ENCODE measurements at regions not wholly inside any gene's neighbourhood (a gene's known extent, or its start where the extent isn't known, plus 50 kb on each side); places are given as distances from the start of the nearest gene placed in this dataset.

- H3K14ac ChIP-seq (ENCODE audit: insufficient read depth, low read length): no peak overlapping the region
These were observed 174.1 kb upstream of the ADAMTS3 start for GRCh38 chr4:72743078-72743477.

More at GRCh38 chr4:72743078-72743477, 174.1 kb upstream of the ADAMTS3 start:
- Histone ChIP-seq H4K5ac (ENCODE audit: insufficient read length, low read depth, low read length) (no peak overlapping the region), H3K79me1 (ENCODE audit: insufficient read depth, low read depth, low read length, poor library complexity, severe bottlenecking) (no peaks in the 10 kb centered on the region), H2BK120ac (ENCODE audit: low read depth, low read length, poor library complexity, severe bottlenecking) (no peak overlapping the region), H3K27ac (ENCODE audit: insufficient read length, low read depth, low read length) (no peak overlapping the region), H3K56ac (ENCODE audit: insufficient read length, low read depth, low read length) (no peak overlapping the region), H3K9me3 (ENCODE audit: control insufficient read depth, low read depth, low read length) (no peaks in the 10 kb centered on the region), H2AFZ (ENCODE audit: low read length) (no peak overlapping the region), H3K4me2 (ENCODE audit: insufficient read depth, insufficient read length, low read length) (no peak overlapping the region), H3K9ac (ENCODE audit: extremely low read depth, insufficient read length, low read length) (no peak overlapping the region), H4K91ac (ENCODE audit: insufficient read length, low read depth, low read length) (no peak overlapping the region), H3K18ac (ENCODE audit: insufficient read length, low read depth, low read length) (no peak overlapping the region), H2BK20ac (ENCODE audit: low read depth, low read length, poor library complexity, severe bottlenecking) (no peak overlapping the region), H3K23ac (ENCODE audit: insufficient read length, low read depth, low read length) (no peak overlapping the region), H3K4ac (ENCODE audit: low read depth, low read length) (no peak overlapping the region), H2AK5ac (ENCODE audit: insufficient read length, low read length) (no peak overlapping the region), H4K20me1 (ENCODE audit: control insufficient read depth, insufficient read depth, insufficient read length) (no peaks in the 10 kb centered on the region), H3K27me3 (ENCODE audit: insufficient read depth, low read length) (no peaks in the 10 kb centered on the region), H2BK15ac (ENCODE audit: low read depth, low read length) (no peak overlapping the region), H3T11ph (ENCODE audit: low read length) (no peak overlapping the region), H2BK12ac (ENCODE audit: insufficient read length, low read depth, low read length) (no peak overlapping the region), H3K23me2 (ENCODE audit: insufficient read length, low read depth, low read length, poor library complexity, severe bottlenecking) (no peaks in the 10 kb centered on the region), H3K4me1 (ENCODE audit: insufficient read depth, low read length) (no peaks in the 10 kb centered on the region), H3K79me2 (ENCODE audit: insufficient read depth, low read length) (no peaks in the 10 kb centered on the region), H2BK5ac (ENCODE audit: insufficient read length, low read length) (no peak overlapping the region), H4K8ac (replicated peaks; ENCODE audit: insufficient read length, low read depth, low read length) (no peak overlapping the region)
- no peak overlapping the region for H3K4me3 Mint-ChIP-seq
- no peaks in the 10 kb centered on the region; the same call in 1 of the 2 replicates for H3K27me3 Mint-ChIP-seq (ENCODE audit: low read depth)
- TF ChIP-seq CTCF (conservative IDR thresholded peaks at IDR 0.05): no peak
- no peaks in the 10 kb centered on the region for H3K4me1 Mint-ChIP-seq
- no CpG with 5 or more reads among the region's 2 CpGs for WGBS (ENCODE audit: extremely low coverage, insufficient read length, low lambda C conversion rate)
- H3K27ac Mint-ChIP-seq: no peak overlapping the region
- no peaks in the 10 kb centered on the region for H3K36me3 Mint-ChIP-seq (ENCODE audit: insufficient read depth in 1 of 3, low read depth in 3 of 3)
- DNase-seq: no peak
- H3K9me3 Mint-ChIP-seq: no peaks in the 10 kb centered on the region

Measured in H9 (cell line).